Activated T-helper 17 cell treated with anti-CD3 and anti-CD28 coated beads, Interleukin-2, amount 50 U/mL, for 72 hours (primary cell): ENCODE measurements at regions not wholly inside any gene's neighbourhood (a gene's known extent, or its start where the extent isn't known, plus 50 kb on each side); places are given as distances from the start of the nearest gene placed in this dataset.
A peak's percentile ranks its signal among the peaks of the same experiment; 100 is the strongest.

ENCODE experiments used
- ATAC-seq: fragments of 150-1000 bp; cut with Tn5 transposase; replicated peaks from 2 replicates; pipeline ENCODE4 v1.10.0; 2021; ENCODE audit warnings: mild to moderate bottlenecking, moderate library complexity
- H3K27ac Mint-ChIP-seq: one replicate; pipeline ENCODE4 v1.8.0; 2022; ENCODE audit warnings: mixed read lengths
- H3K27me3 Mint-ChIP-seq: one replicate; pipeline ENCODE4 v1.8.0; 2022; ENCODE audit warnings: mixed read lengths
- H3K36me3 Mint-ChIP-seq: one replicate; pipeline ENCODE4 v1.8.0; 2022; ENCODE audit warnings: low read depth, mild to moderate bottlenecking, mixed read lengths
- H3K4me1 Mint-ChIP-seq: one replicate; pipeline ENCODE4 v1.8.0; 2022; ENCODE audit warnings: mixed read lengths
- H3K4me3 Mint-ChIP-seq: one replicate; pipeline ENCODE4 v1.8.0; 2022; ENCODE audit warnings: mild to moderate bottlenecking, mixed read lengths
- H3K9me3 Mint-ChIP-seq: one replicate; pipeline ENCODE4 v1.8.0; 2022; ENCODE audit warnings: mixed read lengths

GRCh38 chr4:138911909-138912703, 103.5 kb upstream of the NOCT start:
- no peaks in the 10 kb centered on the region for H3K36me3 Mint-ChIP-seq
- no peaks in the 10 kb centered on the region for H3K4me1 Mint-ChIP-seq
- no peak overlapping the region for H3K27ac Mint-ChIP-seq
- ATAC-seq, result no peak
- no peaks in the 10 kb centered on the region for H3K9me3 Mint-ChIP-seq
- H3K27me3 Mint-ChIP-seq, result no peaks in the 10 kb centered on the region
- no peak overlapping the region for H3K4me3 Mint-ChIP-seq

- H3K4me1 Mint-ChIP-seq, result no peaks in the 10 kb centered on the region
- H3K27me3 Mint-ChIP-seq, result no peaks in the 10 kb centered on the region
Observed at GRCh38 chr4:138910914-138911336, 104.7 kb upstream of the NOCT start.

GRCh38 chr4:138910195-138910913, 105.2 kb upstream of the NOCT start:
- ATAC-seq, result no peak
- Mint-ChIP-seq H3K36me3 (no peaks in the 10 kb centered on the region), H3K9me3 (no peaks in the 10 kb centered on the region), H3K27ac (no peak overlapping the region), H3K27me3 (no peaks in the 10 kb centered on the region), H3K4me1 (no peaks in the 10 kb centered on the region), H3K4me3 (no peak overlapping the region)

More at GRCh38 chr4:138910914-138911336, 104.7 kb upstream of the NOCT start:
- no peaks in the 10 kb centered on the region for H3K36me3 Mint-ChIP-seq
- no peak overlapping the region for H3K27ac Mint-ChIP-seq
- no peaks in the 10 kb centered on the region for H3K9me3 Mint-ChIP-seq
- no peak overlapping the region for H3K4me3 Mint-ChIP-seq
- ATAC-seq, result no peak

GRCh38 chr4:138909587-138909986, 106.0 kb upstream of the NOCT start:
- Mint-ChIP-seq H3K9me3 (no peaks in the 10 kb centered on the region), H3K27me3 (no peaks in the 10 kb centered on the region), H3K36me3 (no peaks in the 10 kb centered on the region), H3K4me1 (no peaks in the 10 kb centered on the region), H3K4me3 (no peak overlapping the region), H3K27ac (no peak overlapping the region)
- ATAC-seq, result no peak

- Mint-ChIP-seq H3K4me3 (no peak overlapping the region), H3K27ac (no peak overlapping the region), H3K4me1 (no peaks in the 10 kb centered on the region), H3K27me3 (no peaks in the 10 kb centered on the region), H3K36me3 (no peaks in the 10 kb centered on the region), H3K9me3 (no peaks in the 10 kb centered on the region)
- no peak for ATAC-seq
Observed at GRCh38 chr4:138908134-138908533, 107.4 kb upstream of the NOCT start.

GRCh38 chr4:138907174-138907573, 108.4 kb upstream of the NOCT start:
- Mint-ChIP-seq H3K36me3 (no peaks in the 10 kb centered on the region), H3K4me1 (no peaks in the 10 kb centered on the region), H3K9me3 (no peaks in the 10 kb centered on the region), H3K27me3 (no peaks in the 10 kb centered on the region), H3K4me3 (no peak overlapping the region), H3K27ac (no peak overlapping the region)
- no peak for ATAC-seq

GRCh38 chr4:138904793-138905192, 110.8 kb upstream of the NOCT start:
- Mint-ChIP-seq H3K27ac (no peak overlapping the region), H3K4me1 (no peaks in the 10 kb centered on the region)
- no peak for ATAC-seq

GRCh38 chr4:138903185-138903584, 112.4 kb upstream of the NOCT start:
- H3K36me3 Mint-ChIP-seq, result no peaks in the 10 kb centered on the region
- no peaks in the 10 kb centered on the region for H3K27me3 Mint-ChIP-seq
- no peak for ATAC-seq
- H3K4me1 Mint-ChIP-seq, result no peaks in the 10 kb centered on the region
- H3K4me3 Mint-ChIP-seq, result no peak overlapping the region
- no peaks in the 10 kb centered on the region for H3K9me3 Mint-ChIP-seq
- H3K27ac Mint-ChIP-seq, result no peak overlapping the region

More at GRCh38 chr4:138904793-138905192, 110.8 kb upstream of the NOCT start:
- Mint-ChIP-seq H3K9me3 (no peaks in the 10 kb centered on the region), H3K27me3 (no peaks in the 10 kb centered on the region), H3K4me3 (no peak overlapping the region), H3K36me3 (no peaks in the 10 kb centered on the region)

GRCh38 chr4:138902705-138903104, 112.9 kb upstream of the NOCT start:
- no peak overlapping the region for H3K27ac Mint-ChIP-seq
- no peak overlapping the region for H3K4me3 Mint-ChIP-seq
- H3K36me3 Mint-ChIP-seq, result no peaks in the 10 kb centered on the region
- no peaks in the 10 kb centered on the region for H3K27me3 Mint-ChIP-seq
- peaks cover 3% of the 10 kb centered on the region for H3K4me1 Mint-ChIP-seq
- no peak for ATAC-seq
- H3K9me3 Mint-ChIP-seq, result no peaks in the 10 kb centered on the region

GRCh38 chr4:138901177-138901576, 114.4 kb upstream of the NOCT start:
- no peak for ATAC-seq
- Mint-ChIP-seq H3K27ac (no peak overlapping the region), H3K27me3 (peaks cover 5% of the 10 kb centered on the region), H3K36me3 (no peaks in the 10 kb centered on the region), H3K4me1 (peaks cover 5% of the 10 kb centered on the region), H3K9me3 (no peaks in the 10 kb centered on the region), H3K4me3 (no peak overlapping the region)

- H3K27ac Mint-ChIP-seq, result no peak overlapping the region
- peaks cover 12% of the 10 kb centered on the region for H3K27me3 Mint-ChIP-seq
- H3K4me3 Mint-ChIP-seq, result no peak overlapping the region
- peaks cover 5% of the 10 kb centered on the region for H3K4me1 Mint-ChIP-seq
- no peaks in the 10 kb centered on the region for H3K9me3 Mint-ChIP-seq
- no peak for ATAC-seq
- H3K36me3 Mint-ChIP-seq, result no peaks in the 10 kb centered on the region
Observed at GRCh38 chr4:138899999-138900398, 115.6 kb upstream of the NOCT start.

GRCh38 chr4:138898282-138898681, 117.3 kb upstream of the NOCT start:
- Mint-ChIP-seq H3K4me3 (no peak overlapping the region), H3K36me3 (no peaks in the 10 kb centered on the region), H3K4me1 (peaks cover 5% of the 10 kb centered on the region), H3K27ac (no peak overlapping the region), H3K9me3 (no peaks in the 10 kb centered on the region), H3K27me3 (peaks cover 12% of the 10 kb centered on the region)
- no peak for ATAC-seq

- H3K27ac Mint-ChIP-seq, result no peak overlapping the region
- H3K9me3 Mint-ChIP-seq, result no peaks in the 10 kb centered on the region
- no peak overlapping the region for H3K4me3 Mint-ChIP-seq
- no peaks in the 10 kb centered on the region for H3K36me3 Mint-ChIP-seq
- peaks cover 12% of the 10 kb centered on the region for H3K27me3 Mint-ChIP-seq
- ATAC-seq, result peak; percentile 42
- H3K4me1 Mint-ChIP-seq, result peaks cover 5% of the 10 kb centered on the region
Observed at GRCh38 chr4:138897811-138898226, 117.8 kb upstream of the NOCT start.

- H3K27me3 Mint-ChIP-seq, result peaks cover 12% of the 10 kb centered on the region
- no peaks in the 10 kb centered on the region for H3K9me3 Mint-ChIP-seq
- H3K36me3 Mint-ChIP-seq, result no peaks in the 10 kb centered on the region
- ATAC-seq, result no peak
- H3K27ac Mint-ChIP-seq, result no peak overlapping the region
- no peak overlapping the region for H3K4me3 Mint-ChIP-seq
- peaks cover 5% of the 10 kb centered on the region for H3K4me1 Mint-ChIP-seq
Observed at GRCh38 chr4:138894709-138895108, 120.9 kb upstream of the NOCT start.

GRCh38 chr4:138894011-138894410, 121.6 kb upstream of the NOCT start:
- Mint-ChIP-seq H3K4me3 (no peak overlapping the region), H3K36me3 (no peaks in the 10 kb centered on the region), H3K9me3 (no peaks in the 10 kb centered on the region), H3K4me1 (peaks cover 5% of the 10 kb centered on the region), H3K27ac (no peak overlapping the region), H3K27me3 (peaks cover 14% of the 10 kb centered on the region)
- no peak for ATAC-seq
